WTC11 (cell line): ENCODE measurements at regions not wholly inside any gene's neighbourhood (a gene's known extent, or its start where the extent isn't known, plus 50 kb on each side); places are given as distances from the start of the nearest gene placed in this dataset.

Source experiments
- ATAC-seq: fragments of 200-7000 bp; cut with Tn5 transposase; 2 replicates; pipeline ENCODE4 v1.10.0; 2021; ENCODE audit warnings: mild to moderate bottlenecking, moderate library complexity
- CTCF ChIA-PET: fragments of 300-600 bp; sonication (Branson Sonifier 250); formaldehyde crosslinking; loops from one replicate; lab custom pipeline; 2021; ENCODE audit warnings: antibody characterized with exemption; lab: Charles Lee
- POLR2A ChIA-PET: fragments of 350-600 bp; sonication (Branson Sonifier 250); formaldehyde crosslinking; loops from one replicate; lab custom pipeline; 2021; ENCODE audit warnings: antibody characterized with exemption; lab: Charles Lee
- DNase-seq: peaks from one replicate; pipeline ENCODE4 v3.0.0; 2021; ENCODE audit warnings: low spot score
- H3K27ac Mint-ChIP-seq: 2 replicates; pipeline ENCODE4 v1.8.0; 2021; ENCODE audit warnings: mixed read lengths
- H3K27me3 Mint-ChIP-seq: 2 replicates; pipeline ENCODE4 v1.8.0; 2021; ENCODE audit warnings: low read depth, mild to moderate bottlenecking, moderate library complexity, mixed read lengths
- H3K36me3 Mint-ChIP-seq: 2 replicates; pipeline ENCODE4 v1.8.0; 2021; ENCODE audit warnings: mixed read lengths
- H3K4me1 Mint-ChIP-seq: 2 replicates; pipeline ENCODE4 v1.8.0; 2022; ENCODE audit warnings: mixed read lengths
- H3K4me3 Mint-ChIP-seq: 2 replicates; pipeline ENCODE4 v1.8.0; 2021; ENCODE audit warnings: mild to moderate bottlenecking, moderate library complexity, mixed read lengths
- H3K9me3 Mint-ChIP-seq: 2 replicates; pipeline ENCODE4 v1.8.0; 2021; ENCODE audit warnings: mixed read lengths
- CREB1 ChIP-seq: sonication (generic); formaldehyde crosslinking; IDR thresholded peaks from 2 replicates; pipeline ENCODE4 v1.8.0; 2023; ENCODE audit warnings: mild to moderate bottlenecking, missing genetic modification reagents
- EMX1 ChIP-seq: fragments of 250-450 bp; sonication (Bioruptor Pico); IDR thresholded peaks from 2 replicates; pipeline ENCODE4 v1.8.0; 2021; ENCODE audit warnings: mild to moderate bottlenecking
- MAX ChIP-seq: sonication (generic); formaldehyde crosslinking; IDR thresholded peaks from 2 replicates; pipeline ENCODE4 v1.8.0; 2022; ENCODE audit warnings: mild to moderate bottlenecking, missing genetic modification reagents
- MXD4 ChIP-seq: fragments of 250-450 bp; sonication (Bioruptor Pico); IDR thresholded peaks from 2 replicates; pipeline ENCODE4 v1.8.0; 2021; ENCODE audit warnings: mild to moderate bottlenecking, moderate library complexity, borderline replicate concordance
- NFE2L1 ChIP-seq: sonication (generic); formaldehyde crosslinking; IDR thresholded peaks from 2 replicates; pipeline ENCODE4 v1.8.1; 2023; ENCODE audit warnings: missing genetic modification reagents
- RELA ChIP-seq: sonication (generic); formaldehyde crosslinking; IDR thresholded peaks from 2 replicates; pipeline ENCODE4 v1.8.1; 2022; ENCODE audit warnings: missing genetic modification reagents, mild to moderate bottlenecking, borderline replicate concordance
- SMAD4 ChIP-seq: sonication (generic); formaldehyde crosslinking; IDR thresholded peaks from 2 replicates; pipeline ENCODE4 v1.8.0; 2022; ENCODE audit warnings: mild to moderate bottlenecking, missing genetic modification reagents
- TEAD4 ChIP-seq: sonication (generic); formaldehyde crosslinking; IDR thresholded peaks from 2 replicates; pipeline ENCODE4 v1.8.0; 2022; ENCODE audit warnings: mild to moderate bottlenecking, missing genetic modification reagents
- ZBTB43 ChIP-seq: sonication (generic); formaldehyde crosslinking; IDR thresholded peaks from 2 replicates; pipeline ENCODE4 v1.8.1; 2023; ENCODE audit warnings: mild to moderate bottlenecking, missing genetic modification reagents
- ZNF138 ChIP-seq: sonication (generic); formaldehyde crosslinking; conservative IDR thresholded peaks from 2 replicates; pipeline ENCODE4 v1.8.1; 2022; ENCODE audit warnings: mild to moderate bottlenecking, moderate library complexity, missing genetic modification reagents
- ZNF219 ChIP-seq: sonication (generic); formaldehyde crosslinking; IDR thresholded peaks from 2 replicates; pipeline ENCODE4 v1.8.0; 2023; ENCODE audit warnings: missing genetic modification reagents, mild to moderate bottlenecking, borderline replicate concordance
- ZNF281 ChIP-seq: sonication (generic); formaldehyde crosslinking; IDR thresholded peaks from 2 replicates; pipeline ENCODE4 v1.8.0; 2023; ENCODE audit warnings: mild to moderate bottlenecking, missing genetic modification reagents
- ZNF317 ChIP-seq: sonication (generic); formaldehyde crosslinking; IDR thresholded peaks from 2 replicates; pipeline ENCODE4 v1.8.1; 2023; ENCODE audit warnings: low read depth, mild to moderate bottlenecking, moderate library complexity, missing genetic modification reagents, borderline replicate concordance
- ZNF416 ChIP-seq: fragments of 250-450 bp; sonication (Bioruptor Pico); IDR thresholded peaks from 2 replicates; pipeline ENCODE4 v1.9.0; 2021; ENCODE audit warnings: mild to moderate bottlenecking, inconsistent platforms
- TF ChIP-seq, protein P1 (sequence below): sonication (generic); formaldehyde crosslinking; IDR thresholded peaks from 2 replicates; pipeline ENCODE4 v1.8.1; 2023; ENCODE audit warnings: mild to moderate bottlenecking, missing genetic modification reagents
- TF ChIP-seq, protein P2 (sequence below): sonication (generic); formaldehyde crosslinking; IDR thresholded peaks from 2 replicates; pipeline ENCODE4 v1.8.1; 2022; ENCODE audit warnings: mild to moderate bottlenecking, missing genetic modification reagents, moderate library complexity, borderline replicate concordance
- TF ChIP-seq, protein P3 (sequence below): fragments of 250-450 bp; sonication (Bioruptor Pico); IDR thresholded peaks from 2 replicates; pipeline ENCODE4 v1.9.0; 2021; ENCODE audit warnings: mild to moderate bottlenecking, borderline replicate concordance

DNA sequence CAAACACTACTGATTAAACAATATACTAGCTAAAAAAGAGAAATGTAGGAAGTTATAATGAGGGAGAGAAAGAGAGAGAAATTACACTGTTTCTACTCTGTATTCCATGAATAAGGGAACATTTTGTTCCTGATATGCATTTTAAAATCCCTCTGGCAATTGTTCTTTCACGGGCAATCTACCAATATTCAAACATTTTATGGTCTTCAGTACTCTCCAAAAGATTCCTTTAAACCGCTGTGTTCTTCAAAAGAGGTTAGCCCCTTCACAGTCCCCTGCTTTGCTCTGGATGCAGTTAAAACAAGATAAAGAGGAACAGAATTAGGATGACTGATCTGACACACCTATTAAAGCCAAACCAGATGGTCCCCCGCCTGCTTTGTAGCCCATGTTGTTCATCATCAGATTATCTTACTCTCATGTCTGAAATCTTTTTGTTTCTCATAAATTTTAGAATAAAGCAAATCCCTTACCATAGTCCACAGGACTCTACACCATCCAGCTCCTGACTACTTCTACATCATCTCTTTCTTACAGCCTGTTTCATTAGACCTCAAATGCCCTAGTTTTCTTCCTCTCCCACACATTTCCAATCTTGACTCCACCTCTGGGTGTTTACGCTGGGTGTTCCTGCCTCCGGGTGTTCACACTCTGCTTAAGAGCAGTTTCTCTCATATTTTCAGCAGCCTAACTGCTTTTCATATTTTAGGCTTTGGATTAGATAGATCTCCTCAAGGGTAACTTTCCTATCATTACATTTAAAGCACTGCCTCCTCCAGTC is 399.7 kb downstream of the COL12A1 start (continued):
- no peak for TF ChIP-seq RELA (CRISPR knock-in tag)
- TF ChIP-seq, protein P1, sequence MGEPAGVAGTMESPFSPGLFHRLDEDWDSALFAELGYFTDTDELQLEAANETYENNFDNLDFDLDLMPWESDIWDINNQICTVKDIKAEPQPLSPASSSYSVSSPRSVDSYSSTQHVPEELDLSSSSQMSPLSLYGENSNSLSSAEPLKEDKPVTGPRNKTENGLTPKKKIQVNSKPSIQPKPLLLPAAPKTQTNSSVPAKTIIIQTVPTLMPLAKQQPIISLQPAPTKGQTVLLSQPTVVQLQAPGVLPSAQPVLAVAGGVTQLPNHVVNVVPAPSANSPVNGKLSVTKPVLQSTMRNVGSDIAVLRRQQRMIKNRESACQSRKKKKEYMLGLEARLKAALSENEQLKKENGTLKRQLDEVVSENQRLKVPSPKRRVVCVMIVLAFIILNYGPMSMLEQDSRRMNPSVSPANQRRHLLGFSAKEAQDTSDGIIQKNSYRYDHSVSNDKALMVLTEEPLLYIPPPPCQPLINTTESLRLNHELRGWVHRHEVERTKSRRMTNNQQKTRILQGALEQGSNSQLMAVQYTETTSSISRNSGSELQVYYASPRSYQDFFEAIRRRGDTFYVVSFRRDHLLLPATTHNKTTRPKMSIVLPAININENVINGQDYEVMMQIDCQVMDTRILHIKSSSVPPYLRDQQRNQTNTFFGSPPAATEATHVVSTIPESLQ (CRISPR knock-in tag): no peak
- TF ChIP-seq SMAD4 (CRISPR knock-in tag): no peak
- TF ChIP-seq ZNF317 (CRISPR knock-in tag): no peak
- TF ChIP-seq NFE2L1 (CRISPR knock-in tag): no peak
- TF ChIP-seq ZNF281 (CRISPR knock-in tag): no peak
- TF ChIP-seq ZNF138 (CRISPR knock-in tag): no peak
- no peak for TF ChIP-seq MXD4 (CRISPR knock-in tag)
- TF ChIP-seq, protein P2, sequence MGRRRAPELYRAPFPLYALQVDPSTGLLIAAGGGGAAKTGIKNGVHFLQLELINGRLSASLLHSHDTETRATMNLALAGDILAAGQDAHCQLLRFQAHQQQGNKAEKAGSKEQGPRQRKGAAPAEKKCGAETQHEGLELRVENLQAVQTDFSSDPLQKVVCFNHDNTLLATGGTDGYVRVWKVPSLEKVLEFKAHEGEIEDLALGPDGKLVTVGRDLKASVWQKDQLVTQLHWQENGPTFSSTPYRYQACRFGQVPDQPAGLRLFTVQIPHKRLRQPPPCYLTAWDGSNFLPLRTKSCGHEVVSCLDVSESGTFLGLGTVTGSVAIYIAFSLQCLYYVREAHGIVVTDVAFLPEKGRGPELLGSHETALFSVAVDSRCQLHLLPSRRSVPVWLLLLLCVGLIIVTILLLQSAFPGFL (CRISPR knock-in tag): no peak
- TF ChIP-seq EMX1: no peak

GRCh38 chr6:74798302-74798701 is 407.6 kb downstream of the COL12A1 start:
- TF ChIP-seq ZNF219 (CRISPR knock-in tag) (no peak), MAX (CRISPR knock-in tag) (no peak), CREB1 (no peak), TEAD4 (no peak), ZNF317 (CRISPR knock-in tag) (no peak), ZBTB43 (CRISPR knock-in tag) (no peak), ZNF416 (CRISPR knock-in tag) (no peak)
- TF ChIP-seq, protein P3, sequence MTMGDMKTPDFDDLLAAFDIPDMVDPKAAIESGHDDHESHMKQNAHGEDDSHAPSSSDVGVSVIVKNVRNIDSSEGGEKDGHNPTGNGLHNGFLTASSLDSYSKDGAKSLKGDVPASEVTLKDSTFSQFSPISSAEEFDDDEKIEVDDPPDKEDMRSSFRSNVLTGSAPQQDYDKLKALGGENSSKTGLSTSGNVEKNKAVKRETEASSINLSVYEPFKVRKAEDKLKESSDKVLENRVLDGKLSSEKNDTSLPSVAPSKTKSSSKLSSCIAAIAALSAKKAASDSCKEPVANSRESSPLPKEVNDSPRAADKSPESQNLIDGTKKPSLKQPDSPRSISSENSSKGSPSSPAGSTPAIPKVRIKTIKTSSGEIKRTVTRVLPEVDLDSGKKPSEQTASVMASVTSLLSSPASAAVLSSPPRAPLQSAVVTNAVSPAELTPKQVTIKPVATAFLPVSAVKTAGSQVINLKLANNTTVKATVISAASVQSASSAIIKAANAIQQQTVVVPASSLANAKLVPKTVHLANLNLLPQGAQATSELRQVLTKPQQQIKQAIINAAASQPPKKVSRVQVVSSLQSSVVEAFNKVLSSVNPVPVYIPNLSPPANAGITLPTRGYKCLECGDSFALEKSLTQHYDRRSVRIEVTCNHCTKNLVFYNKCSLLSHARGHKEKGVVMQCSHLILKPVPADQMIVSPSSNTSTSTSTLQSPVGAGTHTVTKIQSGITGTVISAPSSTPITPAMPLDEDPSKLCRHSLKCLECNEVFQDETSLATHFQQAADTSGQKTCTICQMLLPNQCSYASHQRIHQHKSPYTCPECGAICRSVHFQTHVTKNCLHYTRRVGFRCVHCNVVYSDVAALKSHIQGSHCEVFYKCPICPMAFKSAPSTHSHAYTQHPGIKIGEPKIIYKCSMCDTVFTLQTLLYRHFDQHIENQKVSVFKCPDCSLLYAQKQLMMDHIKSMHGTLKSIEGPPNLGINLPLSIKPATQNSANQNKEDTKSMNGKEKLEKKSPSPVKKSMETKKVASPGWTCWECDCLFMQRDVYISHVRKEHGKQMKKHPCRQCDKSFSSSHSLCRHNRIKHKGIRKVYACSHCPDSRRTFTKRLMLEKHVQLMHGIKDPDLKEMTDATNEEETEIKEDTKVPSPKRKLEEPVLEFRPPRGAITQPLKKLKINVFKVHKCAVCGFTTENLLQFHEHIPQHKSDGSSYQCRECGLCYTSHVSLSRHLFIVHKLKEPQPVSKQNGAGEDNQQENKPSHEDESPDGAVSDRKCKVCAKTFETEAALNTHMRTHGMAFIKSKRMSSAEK (CRISPR knock-in tag): no peak
- ATAC-seq (no peak), DNase-seq (no peak)
- Mint-ChIP-seq H3K36me3 (peaks cover 19% of the 10 kb centered on the region), H3K9me3 (peaks cover 46% of the 10 kb centered on the region), H3K27me3 (no peaks in the 10 kb centered on the region), H3K4me1 (peaks cover 8% of the 10 kb centered on the region), H3K27ac (no peak overlapping the region), H3K4me3 (no peak overlapping the region)
- CTCF ChIA-PET: no interaction called here
- POLR2A ChIA-PET: no interaction called here
